GM12864 (cell line): ENCODE measurements at regions not wholly inside any gene's neighbourhood (a gene's known extent, or its start where the extent isn't known, plus 50 kb on each side); places are given as distances from the start of the nearest gene placed in this dataset.

Experiments
- DNase-seq: peaks from one replicate; pipeline ENCODE4 v3.0.0-alpha.2; 2011; ENCODE audit warnings: low read depth
- H3K4me3 ChIP-seq: 2 replicates; pipeline ENCODE4 v1.5.1; 2011; ENCODE audit warnings: mild to moderate bottlenecking, low read depth, low read length, control low read depth
- CTCF ChIP-seq: IDR thresholded peaks from 2 replicates; pipeline ENCODE4 v1.5.1; 2011; ENCODE audit warnings: low read depth, mild to moderate bottlenecking, moderate library complexity, low read length, control low read depth, inconsistent platforms; ENCODE audit errors: missing control alignments

GRCh38 chr2:196266351-196266750, 95.0 kb upstream of the STK17B start:
- H3K4me3 ChIP-seq = no peak overlapping the region
- no peak for DNase-seq
- no peak for TF ChIP-seq CTCF

- TF ChIP-seq CTCF = no peak
- DNase-seq = no peak
- H3K4me3 ChIP-seq = no peak overlapping the region
Observed at GRCh38 chr2:196266855-196267254, 95.5 kb upstream of the STK17B start.

GRCh38 chr2:196268025-196268424, 96.6 kb upstream of the STK17B start:
- H3K4me3 ChIP-seq = no peak overlapping the region

GRCh38 chr2:196268538-196269338, 97.4 kb upstream of the STK17B start:
- DNase-seq = no peak
- H3K4me3 ChIP-seq = no peak overlapping the region
- no peak for TF ChIP-seq CTCF

More at GRCh38 chr2:196268025-196268424, 96.6 kb upstream of the STK17B start:
- DNase-seq = no peak
- no peak for TF ChIP-seq CTCF

GRCh38 chr2:196271795-196272194, 100.4 kb upstream of the STK17B start:
- H3K4me3 ChIP-seq = no peak overlapping the region
- no peak for DNase-seq
- TF ChIP-seq CTCF = no peak

GRCh38 chr2:196274387-196274809, 103.0 kb upstream of the STK17B start:
- no peak for DNase-seq
- TF ChIP-seq CTCF = no peak
- H3K4me3 ChIP-seq = no peak overlapping the region
